ENCODE measurements at regions not wholly inside any gene's neighbourhood (a gene's known extent, or its start where the extent isn't known, plus 50 kb on each side); places are given as distances from the start of the nearest gene placed in this dataset.

DNA sequence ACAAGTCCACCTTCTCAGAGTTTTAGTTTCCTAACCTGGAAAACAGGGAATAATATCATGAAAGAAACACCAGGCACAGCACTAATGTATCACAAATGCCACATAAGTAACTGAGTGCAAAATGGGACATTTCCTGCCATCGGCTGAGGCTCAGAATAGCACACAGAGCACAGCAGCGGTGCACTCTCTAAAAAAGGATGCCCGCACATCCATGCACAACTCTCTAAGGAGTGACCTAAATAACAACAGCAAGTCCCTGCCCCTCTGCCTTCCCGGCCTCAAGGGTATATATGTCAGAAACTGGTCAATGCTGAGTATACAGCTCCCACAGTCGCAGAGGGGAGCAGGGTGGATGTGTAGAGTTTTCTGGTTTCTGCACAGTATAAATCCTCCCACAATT, 100.1 kb upstream of the ERG start:
- Mint-ChIP-seq H3K27me3 (peaks cover 6% of the 10 kb centered on the region), H3K36me3 (no peaks in the 10 kb centered on the region), H3K9me3 (no peaks in the 10 kb centered on the region), H3K4me1 (no peaks in the 10 kb centered on the region), H3K27ac (no peak overlapping the region), H3K4me3 (no peak overlapping the region)
- no peak for ATAC-seq (ENCODE audit: low read depth)
- no peak for DNase-seq (ENCODE audit: low spot score in 2 of 2)

- Mint-ChIP-seq H3K27ac (no peak overlapping the region), H3K27me3 (peaks cover 6% of the 10 kb centered on the region), H3K9me3 (no peaks in the 10 kb centered on the region), H3K4me1 (no peaks in the 10 kb centered on the region), H3K36me3 (no peaks in the 10 kb centered on the region), H3K4me3 (no peak overlapping the region)
- ATAC-seq (ENCODE audit: low read depth) (no peak), DNase-seq (ENCODE audit: low spot score in 2 of 2) (no peak)
These were observed 101.2 kb upstream of the ERG start for GRCh38 chr21:38599381-38599975.

GRCh38 chr21:38600106-38600505, 101.8 kb upstream of the ERG start:
- peaks cover 5% of the 10 kb centered on the region for H3K27me3 Mint-ChIP-seq

DNA sequence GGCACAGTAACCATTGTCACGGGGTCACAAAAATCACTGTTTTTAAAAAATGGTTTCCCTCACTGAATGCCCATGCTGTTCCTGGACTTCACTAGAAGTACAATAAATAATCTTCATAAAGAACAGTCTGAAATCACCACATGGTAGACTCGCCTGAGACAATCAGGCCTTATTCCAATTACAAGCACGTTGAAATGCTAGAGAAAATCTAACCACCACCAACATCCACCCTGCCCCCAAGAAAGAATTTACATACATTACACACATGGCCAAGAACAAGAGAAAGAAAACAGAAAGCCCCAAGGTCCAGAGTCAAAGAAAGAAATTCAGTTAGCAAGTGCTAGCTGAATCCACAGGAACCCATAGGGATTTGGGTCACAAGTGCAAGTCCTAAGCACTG, 107.0 kb upstream of the ERG start:
- Mint-ChIP-seq H3K27me3 (no peaks in the 10 kb centered on the region), H3K4me3 (no peak overlapping the region), H3K36me3 (no peaks in the 10 kb centered on the region), H3K4me1 (no peaks in the 10 kb centered on the region), H3K27ac (no peak overlapping the region), H3K9me3 (peaks cover 2% of the 10 kb centered on the region)
- DNase-seq (ENCODE audit: low spot score in 2 of 2) (no peak), ATAC-seq (ENCODE audit: low read depth) (no peak)

More at GRCh38 chr21:38600106-38600505, 101.8 kb upstream of the ERG start:
- Mint-ChIP-seq H3K4me3 (no peak overlapping the region), H3K36me3 (no peaks in the 10 kb centered on the region), H3K27ac (no peak overlapping the region), H3K4me1 (no peaks in the 10 kb centered on the region), H3K9me3 (no peaks in the 10 kb centered on the region)
- no peak for DNase-seq (ENCODE audit: low spot score in 2 of 2)
- ATAC-seq (ENCODE audit: low read depth), result no peak

DNA sequence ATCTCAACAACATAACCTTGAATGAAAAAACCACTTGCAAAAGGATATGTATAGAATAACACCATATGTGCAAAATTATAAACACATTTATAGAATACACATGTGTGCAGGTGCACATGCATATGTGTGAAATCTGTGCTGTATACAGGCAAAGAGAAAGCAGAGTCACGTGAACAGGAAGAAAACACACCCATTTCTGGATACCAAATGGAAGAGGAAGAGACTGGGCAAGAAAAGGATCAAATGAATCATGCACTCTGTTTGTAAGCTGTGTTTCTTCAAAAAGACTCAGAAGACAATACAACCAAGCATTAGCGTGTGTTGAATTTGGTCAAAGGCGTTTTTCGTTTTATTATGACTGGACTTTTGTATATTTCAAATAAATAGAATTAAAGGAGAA, 111.3 kb upstream of the ERG start:
- no peaks in the 10 kb centered on the region for H3K27me3 Mint-ChIP-seq
- peaks cover 2% of the 10 kb centered on the region for H3K9me3 Mint-ChIP-seq
- H3K4me3 Mint-ChIP-seq, result no peak overlapping the region
- H3K36me3 Mint-ChIP-seq, result no peaks in the 10 kb centered on the region
- ATAC-seq (ENCODE audit: low read depth) (no peak), DNase-seq (ENCODE audit: low spot score in 2 of 2) (no peak)
- no peaks in the 10 kb centered on the region for H3K4me1 Mint-ChIP-seq
- H3K27ac Mint-ChIP-seq, result no peak overlapping the region

DNA sequence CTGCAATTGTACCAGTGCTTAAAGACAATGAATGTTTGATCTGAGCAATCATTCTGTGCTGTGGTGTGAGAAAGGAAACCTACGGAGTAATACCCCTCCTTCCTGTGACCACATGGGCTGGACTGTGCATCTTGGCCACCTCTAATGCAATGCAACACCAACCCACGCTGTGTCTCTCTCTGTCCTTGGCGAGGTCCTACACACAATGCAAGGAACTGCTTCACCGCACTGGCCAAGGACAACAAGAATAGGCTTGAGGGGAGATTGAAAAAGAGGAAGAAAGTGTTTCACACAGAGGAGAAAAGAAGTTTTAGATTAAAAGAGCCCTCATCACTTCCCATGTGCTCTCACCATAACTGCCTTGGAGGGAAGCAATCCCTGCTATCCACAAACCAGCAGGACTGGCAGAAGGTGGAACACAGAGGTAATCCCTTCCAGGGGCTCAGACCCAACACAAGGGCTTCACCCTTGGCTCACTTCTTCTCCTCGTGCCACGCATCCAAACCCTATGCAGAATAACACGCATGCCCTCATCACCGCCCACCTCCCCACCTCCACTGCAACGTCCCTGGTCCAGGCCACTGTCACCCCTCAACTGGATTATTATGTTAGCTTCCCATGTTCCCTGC, 112.5 kb upstream of the ERG start:
- Mint-ChIP-seq H3K4me3 (no peak overlapping the region), H3K36me3 (no peaks in the 10 kb centered on the region), H3K4me1 (no peaks in the 10 kb centered on the region), H3K27me3 (no peaks in the 10 kb centered on the region), H3K9me3 (peaks cover 2% of the 10 kb centered on the region), H3K27ac (no peak overlapping the region)
- ATAC-seq (ENCODE audit: low read depth), result no peak
- DNase-seq (ENCODE audit: low spot score in 2 of 2), result no peak

- Mint-ChIP-seq H3K27me3 (no peaks in the 10 kb centered on the region), H3K4me1 (no peaks in the 10 kb centered on the region), H3K27ac (no peak overlapping the region), H3K4me3 (no peak overlapping the region), H3K36me3 (no peaks in the 10 kb centered on the region), H3K9me3 (peaks cover 4% of the 10 kb centered on the region)
- ATAC-seq (ENCODE audit: low read depth) (no peak), DNase-seq (ENCODE audit: low spot score in 2 of 2) (no peak)
These were observed 113.0 kb upstream of the ERG start for GRCh38 chr21:38611277-38611676.

DNA sequence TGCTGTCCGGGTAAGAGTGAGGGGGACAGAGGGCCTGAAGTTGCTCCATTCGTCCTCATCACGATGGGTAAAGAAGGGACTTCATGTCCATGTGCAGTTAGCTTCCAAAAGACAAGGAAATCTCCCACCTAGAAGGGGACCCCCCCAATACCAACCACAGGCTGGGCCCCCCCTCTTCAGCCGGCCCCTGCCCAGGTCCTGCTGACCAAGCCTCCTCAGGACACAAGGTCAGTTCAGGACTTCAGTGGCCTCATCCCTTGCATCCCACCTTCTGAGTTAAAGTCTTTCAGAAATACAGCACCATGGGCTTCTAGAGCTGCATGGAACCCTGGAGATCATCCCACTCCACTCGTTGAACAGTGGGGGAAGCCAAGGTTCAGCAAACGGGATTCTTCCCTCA, 115.4 kb upstream of the ERG start:
- no peaks in the 10 kb centered on the region for H3K4me1 Mint-ChIP-seq
- no peak overlapping the region for H3K4me3 Mint-ChIP-seq
- no peaks in the 10 kb centered on the region for H3K36me3 Mint-ChIP-seq
- no peaks in the 10 kb centered on the region for H3K27me3 Mint-ChIP-seq
- H3K9me3 Mint-ChIP-seq, result peaks cover 4% of the 10 kb centered on the region
- DNase-seq (ENCODE audit: low spot score in 2 of 2) (no peak), ATAC-seq (ENCODE audit: low read depth) (no peak)
- H3K27ac Mint-ChIP-seq, result no peak overlapping the region

GRCh38 chr21:38614558-38614957, 116.3 kb upstream of the ERG start:
- no peak for ATAC-seq (ENCODE audit: low read depth)
- no peak for DNase-seq (ENCODE audit: low spot score in 2 of 2)
- peaks cover 2% of the 10 kb centered on the region for H3K9me3 Mint-ChIP-seq

DNA sequence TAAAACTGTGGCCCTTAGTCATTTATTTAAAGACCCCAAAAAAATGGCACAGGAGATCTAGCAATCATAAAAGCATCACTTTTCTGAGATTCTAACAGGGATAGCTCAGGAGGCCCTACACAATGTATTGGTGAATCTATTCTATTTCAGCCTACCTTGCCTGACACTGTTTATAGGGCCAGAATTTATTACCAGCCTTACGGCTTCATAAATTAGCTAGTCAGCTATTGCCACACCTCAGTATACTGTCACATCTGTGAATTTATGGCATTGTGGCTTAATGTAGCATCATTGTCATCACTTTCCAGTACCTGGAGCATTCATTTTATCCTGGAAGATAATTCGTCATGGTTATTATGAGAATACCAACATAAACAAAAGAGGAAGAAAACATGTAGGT, 121.2 kb upstream of the ERG start:
- Mint-ChIP-seq H3K4me3 (no peak overlapping the region), H3K27ac (no peak overlapping the region), H3K9me3 (peaks cover 1% of the 10 kb centered on the region), H3K4me1 (no peaks in the 10 kb centered on the region), H3K36me3 (no peaks in the 10 kb centered on the region), H3K27me3 (peaks cover 3% of the 10 kb centered on the region)
- ATAC-seq (ENCODE audit: low read depth) (no peak), DNase-seq (ENCODE audit: low spot score in 2 of 2) (no peak)

More at GRCh38 chr21:38614558-38614957, 116.3 kb upstream of the ERG start:
- Mint-ChIP-seq H3K27ac (no peak overlapping the region), H3K27me3 (peaks cover 2% of the 10 kb centered on the region), H3K4me3 (no peak overlapping the region), H3K36me3 (no peaks in the 10 kb centered on the region), H3K4me1 (no peaks in the 10 kb centered on the region)

DNA sequence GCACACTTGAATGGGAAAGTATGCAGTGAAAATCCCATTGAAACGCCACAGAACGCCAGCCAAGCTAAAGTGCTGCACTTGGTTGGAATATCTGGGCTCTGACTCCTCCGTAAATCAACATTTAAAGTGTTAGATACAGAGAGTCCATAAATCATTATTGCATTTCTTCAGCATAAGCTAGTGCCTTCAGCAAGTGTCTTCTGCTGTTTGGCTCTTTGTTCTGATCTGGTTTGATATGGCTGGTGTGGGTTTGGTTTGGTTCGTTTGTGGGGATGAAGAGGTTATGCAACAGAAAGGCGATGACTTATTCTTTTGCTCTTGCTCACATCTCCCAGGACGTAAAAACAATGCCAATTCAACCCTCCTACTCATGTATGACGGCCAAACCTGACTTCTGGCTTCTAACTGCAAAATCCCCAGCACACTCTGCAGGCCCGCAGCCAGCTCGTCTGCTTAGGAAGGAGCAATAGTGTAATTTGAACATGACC, 121.8 kb upstream of the ERG start:
- Mint-ChIP-seq H3K27ac (no peak overlapping the region), H3K4me1 (no peaks in the 10 kb centered on the region), H3K9me3 (peaks cover 1% of the 10 kb centered on the region), H3K4me3 (no peak overlapping the region), H3K27me3 (peaks cover 3% of the 10 kb centered on the region), H3K36me3 (no peaks in the 10 kb centered on the region)
- DNase-seq (ENCODE audit: low spot score in 2 of 2) (no peak), ATAC-seq (ENCODE audit: low read depth) (no peak)

DNA sequence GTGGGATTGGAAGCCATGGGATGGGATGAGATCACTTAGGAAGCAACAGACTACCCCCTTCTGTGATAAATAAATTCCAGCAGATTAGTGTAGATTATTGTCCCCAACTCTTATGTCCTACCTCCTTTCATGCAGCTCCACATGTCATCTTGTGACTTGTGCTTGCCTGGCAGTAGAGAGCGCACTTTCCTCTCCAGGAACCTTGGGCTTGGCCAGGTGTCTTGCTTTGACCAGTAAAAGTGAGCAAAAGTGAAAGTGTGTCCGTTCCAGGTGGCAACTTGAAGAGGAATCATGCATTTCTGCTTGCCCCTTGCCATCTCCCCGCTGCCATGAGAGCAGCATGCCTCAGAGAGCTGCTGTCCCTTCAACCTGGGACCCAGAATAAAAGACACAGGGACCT, 122.9 kb upstream of the ERG start:
- H3K27ac Mint-ChIP-seq, result no peak overlapping the region
- DNase-seq (ENCODE audit: low spot score in 2 of 2) (no peak), ATAC-seq (ENCODE audit: low read depth) (no peak)
- no peaks in the 10 kb centered on the region for H3K36me3 Mint-ChIP-seq
- no peaks in the 10 kb centered on the region for H3K9me3 Mint-ChIP-seq
- peaks cover 3% of the 10 kb centered on the region for H3K27me3 Mint-ChIP-seq
- H3K4me1 Mint-ChIP-seq, result no peaks in the 10 kb centered on the region
- no peak overlapping the region for H3K4me3 Mint-ChIP-seq

DNA sequence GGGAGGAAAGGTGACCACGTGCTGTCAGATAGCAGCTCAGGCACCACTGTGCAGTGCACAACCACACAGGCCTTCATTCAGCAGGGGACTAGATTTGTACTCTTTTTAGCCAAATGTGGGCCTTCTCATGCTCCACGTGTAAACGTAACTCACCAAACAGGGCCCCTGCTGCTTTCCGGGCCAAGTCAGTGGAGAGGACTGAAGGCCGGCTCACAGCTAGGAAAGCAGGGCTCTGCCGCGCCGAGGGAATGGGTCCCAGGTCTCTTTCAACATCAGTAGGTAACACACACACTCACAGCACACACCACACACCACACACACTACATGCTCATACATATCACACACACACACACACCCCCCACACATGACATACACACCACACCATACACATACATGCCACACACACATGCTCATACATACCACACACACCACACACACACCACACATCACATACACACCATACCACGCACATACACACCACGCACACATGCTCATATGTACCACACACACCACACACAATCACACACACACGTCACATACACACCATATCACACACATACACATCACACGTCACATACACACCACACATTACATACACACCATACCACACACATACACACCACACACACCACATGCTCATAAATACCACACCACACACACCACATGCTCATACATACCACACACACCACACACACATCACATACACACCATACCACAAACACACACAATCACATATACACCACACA, 124.0 kb upstream of the ERG start:
- DNase-seq (ENCODE audit: low spot score in 2 of 2) (no peak), ATAC-seq (ENCODE audit: low read depth) (no peak)
- H3K4me1 Mint-ChIP-seq, result no peaks in the 10 kb centered on the region
- no peaks in the 10 kb centered on the region for H3K36me3 Mint-ChIP-seq
- peaks cover 3% of the 10 kb centered on the region for H3K27me3 Mint-ChIP-seq
- no peak overlapping the region for H3K4me3 Mint-ChIP-seq
- no peak overlapping the region for H3K27ac Mint-ChIP-seq
- H3K9me3 Mint-ChIP-seq, result no peaks in the 10 kb centered on the region

DNA sequence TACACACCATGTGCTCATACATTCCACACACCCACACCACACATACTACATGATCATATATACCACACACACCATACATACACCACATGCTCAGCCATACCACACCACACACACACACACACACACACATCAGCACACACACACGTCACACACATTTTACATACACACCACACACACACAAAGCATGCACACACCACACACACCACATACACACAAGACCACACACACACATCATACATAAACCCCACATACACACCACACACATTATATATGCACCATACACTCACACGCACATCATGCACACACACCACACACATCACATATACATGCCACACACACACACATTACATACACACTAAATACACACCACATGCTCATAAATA, 124.5 kb upstream of the ERG start:
- H3K27ac Mint-ChIP-seq, result no peak overlapping the region
- H3K36me3 Mint-ChIP-seq, result no peaks in the 10 kb centered on the region
- ATAC-seq (ENCODE audit: low read depth) (no peak), DNase-seq (ENCODE audit: low spot score in 2 of 2) (no peak)
- H3K9me3 Mint-ChIP-seq, result no peaks in the 10 kb centered on the region
- H3K27me3 Mint-ChIP-seq, result peaks cover 3% of the 10 kb centered on the region
- no peaks in the 10 kb centered on the region for H3K4me1 Mint-ChIP-seq
- H3K4me3 Mint-ChIP-seq, result no peak overlapping the region
